H1 (cell line): ENCODE measurements at regions not wholly inside any gene's neighbourhood (a gene's known extent, or its start where the extent isn't known, plus 50 kb on each side); places are given as distances from the start of the nearest gene placed in this dataset.
"Not testable (repeated sequence)": the region's sequence is repeated elsewhere in the genome, so short reads cannot be mapped to it uniquely, and the experiment has no call there.

Experiments used
- CTCF ChIA-PET: fragments of 300-600 bp; sonication (Branson Sonifier 250); formaldehyde crosslinking; loops from one replicate; lab custom pipeline; 2021; ENCODE audit not compliant: partially characterized antibody; lab: Charles Lee
- POLR2A ChIA-PET: fragments of 300-600 bp; sonication (Branson Sonifier 250); formaldehyde crosslinking; loops from one replicate; lab custom pipeline; 2021; ENCODE audit warnings: inconsistent platforms; ENCODE audit not compliant: partially characterized antibody; lab: Charles Lee
- DNase-seq, 2 experiments: peaks; one replicate each; pipeline versions ENCODE4 v3.0.0 to v3.0.0-alpha.2; 2010 to 2022; ENCODE audit warnings: low spot score in 2 of 2, low read depth in 1 of 2, mixed read lengths in 1 of 2
- FAIRE-seq: peaks from 2 replicates; lab custom pipeline; 2011; peaks lifted over from hg19 to GRCh38; lab: Jason Lieb, UNC
- H2AFZ ChIP-seq: 2 replicates; pipeline ENCODE4 v1.8.1; 2012; ENCODE audit warnings: low read length, inconsistent platforms
- H2AK5ac ChIP-seq: 2 replicates; pipeline ENCODE4 v1.6.1; 2013; ENCODE audit warnings: low read depth, low read length
- H2BK120ac ChIP-seq: replicated peaks from 2 replicates; pipeline ENCODE3; 2013; ENCODE audit warnings: low read depth, low read length, inconsistent platforms
- H2BK12ac ChIP-seq: 2 replicates; pipeline ENCODE4 v1.6.1; 2013; ENCODE audit warnings: low read depth, low read length
- H2BK15ac ChIP-seq: 2 replicates; pipeline ENCODE4 v1.6.1; 2013; ENCODE audit warnings: low read length
- H2BK20ac ChIP-seq: 2 replicates; pipeline ENCODE4 v1.6.1; 2013; ENCODE audit warnings: low read length
- H2BK5ac ChIP-seq: 2 replicates; pipeline ENCODE4 v1.6.1; 2013; ENCODE audit warnings: low read depth, low read length
- H3K14ac ChIP-seq: 2 replicates; pipeline ENCODE4 v1.6.1; 2013; ENCODE audit warnings: inconsistent platforms; ENCODE audit not compliant: insufficient read length
- H3K18ac ChIP-seq: 2 replicates; pipeline ENCODE4 v1.6.1; 2013; ENCODE audit warnings: low read length; ENCODE audit errors: extremely low read depth
- H3K23ac ChIP-seq: 2 replicates; pipeline ENCODE4 v1.6.1; 2013; ENCODE audit warnings: inconsistent platforms; ENCODE audit not compliant: insufficient read length
- H3K23me2 ChIP-seq: 2 replicates; pipeline ENCODE4 v1.6.1; 2013; ENCODE audit warnings: low read depth, low read length
- H3K27ac ChIP-seq: 2 replicates; pipeline ENCODE4 v1.6.1; 2011; ENCODE audit warnings: low read depth, low read length, inconsistent platforms
- H3K27me3 ChIP-seq, 4 experiments: replicated peaks in 1 of 4; 1 replicate in 1 of 4; 2 replicates in 3 of 4; pipeline versions ENCODE4 v1.6.1 to v1.8.1; 2011 to 2013; ENCODE audit warnings: low read length in 3 of 4, mild to moderate bottlenecking in 3 of 4, inconsistent platforms in 2 of 4, mixed read lengths in 2 of 4, moderate library complexity in 1 of 4; ENCODE audit not compliant: control insufficient read depth in 3 of 4, insufficient read depth in 3 of 4; ENCODE audit errors: extremely low read depth in 1 of 4
- H3K36me3 ChIP-seq, 4 experiments: 2 replicates each; pipeline versions ENCODE4 v1.6.1 to v1.8.1; 2011 to 2013; ENCODE audit warnings: mild to moderate bottlenecking in 4 of 4, low read length in 3 of 4, moderate library complexity in 2 of 4, control low read depth in 1 of 4, inconsistent platforms in 1 of 4; ENCODE audit not compliant: insufficient read depth in 4 of 4, control insufficient read depth in 2 of 4
- H3K4ac ChIP-seq: replicated peaks from 2 replicates; pipeline ENCODE3; 2013; ENCODE audit warnings: low read length, low read depth, mixed read lengths, inconsistent platforms; ENCODE audit not compliant: insufficient read length
- H3K4me1 ChIP-seq, 4 experiments: replicated peaks in 1 of 4; 1 replicate in 1 of 4; 2 replicates in 3 of 4; pipeline versions ENCODE4 v1.6.1 to v1.8.1; 2011 to 2013; ENCODE audit warnings: low read length in 3 of 4, inconsistent platforms in 2 of 4, mixed read lengths in 1 of 4; ENCODE audit not compliant: insufficient read depth in 4 of 4, control insufficient read depth in 3 of 4
- H3K4me2 ChIP-seq, 2 experiments: 2 replicates each; pipeline versions ENCODE4 v1.6.1 to v1.8.1; 2011 to 2013; ENCODE audit warnings: low read depth in 2 of 2, low read length in 2 of 2, control low read depth in 1 of 2, inconsistent platforms in 1 of 2, mild to moderate bottlenecking in 1 of 2; ENCODE audit not compliant: insufficient read depth in 1 of 2
- H3K4me3 ChIP-seq, 4 experiments: fragments of 200-600, 300-600 bp in 1 of 4; sonication (generic), shearing (Covaris generic), sonication (Bioruptor Twin) in 1 of 4; 2 replicates each; pipeline versions ENCODE4 v1.5.1 to v1.8.1; 2011 to 2016; ENCODE audit warnings: low read length in 4 of 4, low read depth in 3 of 4, control low read depth in 2 of 4, inconsistent platforms in 2 of 4, mild to moderate bottlenecking in 2 of 4, mixed read lengths in 1 of 4, moderate library complexity in 1 of 4; ENCODE audit not compliant: insufficient read depth in 2 of 4; ENCODE audit errors: extremely low read depth in 1 of 4
- H3K56ac ChIP-seq: replicated peaks from 2 replicates; pipeline ENCODE3; 2013; ENCODE audit warnings: low read depth, mild to moderate bottlenecking, mixed read lengths, low read length, inconsistent platforms; ENCODE audit not compliant: insufficient read length
- H3K79me1 ChIP-seq: 2 replicates; pipeline ENCODE4 v1.6.1; 2013; ENCODE audit warnings: low read depth, low read length, control low read depth
- H3K79me2 ChIP-seq, 2 experiments: 2 replicates each; pipeline versions ENCODE4 v1.6.1 to v1.8.1; 2012 to 2013; ENCODE audit warnings: low read length in 2 of 2, mild to moderate bottlenecking in 2 of 2, inconsistent platforms in 1 of 2; ENCODE audit not compliant: insufficient read depth in 2 of 2, control insufficient read depth in 1 of 2
- H3K9ac ChIP-seq, 4 experiments: replicated peaks in 1 of 4; 1 replicate in 1 of 4; 2 replicates in 3 of 4; pipeline versions ENCODE4 v1.6.1 to v1.8.1; 2011 to 2013; ENCODE audit warnings: low read depth in 3 of 4, low read length in 3 of 4, control low read depth in 2 of 4, mild to moderate bottlenecking in 2 of 4, moderate library complexity in 2 of 4, inconsistent platforms in 1 of 4; ENCODE audit errors: extremely low read depth in 1 of 4
- H3K9me3 ChIP-seq, 2 experiments: 2 replicates each; pipeline versions ENCODE4 v1.6.1 to v1.8.1; 2012 to 2013; ENCODE audit warnings: mild to moderate bottlenecking in 2 of 2, moderate library complexity in 2 of 2, control low read depth in 1 of 2, inconsistent platforms in 1 of 2, low read depth in 1 of 2, low read length in 1 of 2, mixed read lengths in 1 of 2; ENCODE audit not compliant: insufficient read depth in 2 of 2
- H4K20me1 ChIP-seq, 2 experiments: replicated peaks in 1 of 2; 2 replicates each; pipeline versions ENCODE3 to v1.8.1; 2011 to 2013; ENCODE audit warnings: inconsistent platforms in 2 of 2, low read length in 2 of 2, mild to moderate bottlenecking in 1 of 2; ENCODE audit not compliant: insufficient read depth in 2 of 2, control insufficient read depth in 1 of 2
- H4K5ac ChIP-seq: 2 replicates; pipeline ENCODE4 v1.6.1; 2013; ENCODE audit warnings: low read length, low read depth, mixed read lengths, inconsistent platforms; ENCODE audit not compliant: insufficient read length
- H4K8ac ChIP-seq: 2 replicates; pipeline ENCODE4 v1.8.0; 2013; ENCODE audit warnings: mild to moderate bottlenecking, moderate library complexity, low read length, inconsistent platforms; ENCODE audit not compliant: insufficient read depth; ENCODE audit errors: extremely low read depth
- H4K91ac ChIP-seq: replicated peaks from 2 replicates; pipeline ENCODE3; 2013; ENCODE audit warnings: low read length, mixed read lengths, inconsistent platforms; ENCODE audit not compliant: insufficient read length
- WGBS, 2 experiments: shearing (Covaris generic) in 1 of 2; methylation state at CpG; one replicate each; pipeline versions ENCODE4 v1.1.6 to v1.1.7; 2013 to 2015; ENCODE audit warnings: low lambda C conversion rate in 2 of 2, mixed read lengths in 2 of 2, inconsistent platforms in 1 of 2, low coverage in 1 of 2, missing lambda C conversion rate in 1 of 2; ENCODE audit not compliant: insufficient replicate concordance in 2 of 2, insufficient coverage in 1 of 2, insufficient read length in 1 of 2; ENCODE audit errors: extremely low coverage in 1 of 2, missing lambda C conversion rate in 1 of 2; 5-methylcytosine and 5-hydroxymethylcytosine counted together

- POLR2A ChIA-PET, H4K20me1 ChIP-seq, H2BK120ac ChIP-seq, H3K79me2 ChIP-seq, H3K27me3 ChIP-seq, H3K4me1 ChIP-seq, H3K27ac ChIP-seq, H3K4ac ChIP-seq, H2AK5ac ChIP-seq, H4K5ac ChIP-seq, H3K56ac ChIP-seq, H4K91ac ChIP-seq, H3K9me3 ChIP-seq, FAIRE-seq, H3K23me2 ChIP-seq, H2BK20ac ChIP-seq, CTCF ChIA-PET, H3K9ac ChIP-seq, H2BK15ac ChIP-seq, H4K8ac ChIP-seq, H3K4me2 ChIP-seq, H2AFZ ChIP-seq, DNase-seq, H2BK5ac ChIP-seq, H3K4me3 ChIP-seq, H3K18ac ChIP-seq, H2BK12ac ChIP-seq, H3K36me3 ChIP-seq, H3K79me1 ChIP-seq, H3K14ac ChIP-seq, H3K23ac ChIP-seq: not testable (repeated sequence)
- no CpG with 5 or more reads among the region's 16 CpGs for WGBS, 2 experiments
Measured at GRCh38 chr9:64368644-64368942, 916.4 kb downstream of the FOXD4L5 start.
